ENCODE measurements at regions not wholly inside any gene's neighbourhood (a gene's known extent, or its start where the extent isn't known, plus 50 kb on each side); places are given as distances from the start of the nearest gene placed in this dataset.

DNA sequence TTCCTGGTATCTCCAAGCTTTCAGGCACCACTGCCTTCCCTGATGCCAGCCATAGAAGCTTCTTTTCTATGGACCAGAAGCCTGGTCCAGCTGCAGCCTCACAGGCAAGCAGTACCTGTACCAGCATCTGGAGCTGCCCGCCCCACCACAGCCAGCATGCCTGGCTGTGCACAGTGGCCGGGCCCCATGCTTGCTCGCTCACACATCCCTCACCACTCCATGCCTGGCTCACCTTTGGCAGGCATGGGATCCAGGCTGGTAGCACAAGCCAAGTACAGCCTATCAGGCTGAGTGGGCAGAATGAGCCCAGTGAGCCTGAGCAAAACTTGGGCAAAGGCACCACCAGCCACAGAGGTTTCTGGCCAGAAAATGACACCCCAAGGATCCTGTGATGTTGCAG is 93.4 kb downstream of the TPRA1 start:
- DNase-seq (no peak), ATAC-seq (no peak)
- Histone ChIP-seq H3K27ac (no peak overlapping the region), H3K4me1 (no peaks in the 10 kb centered on the region), H3K27me3 (no peaks in the 10 kb centered on the region), H3K36me3 (no peaks in the 10 kb centered on the region), H3K4me3 (no peak overlapping the region), H3K9me3 (no peaks in the 10 kb centered on the region)
- no CpG with 5 or more reads among the region's 3 CpGs for WGBS (ENCODE audit: insufficient coverage, low coverage, low lambda C conversion rate, missing lambda C conversion rate)
- TF ChIP-seq, protein P1, sequence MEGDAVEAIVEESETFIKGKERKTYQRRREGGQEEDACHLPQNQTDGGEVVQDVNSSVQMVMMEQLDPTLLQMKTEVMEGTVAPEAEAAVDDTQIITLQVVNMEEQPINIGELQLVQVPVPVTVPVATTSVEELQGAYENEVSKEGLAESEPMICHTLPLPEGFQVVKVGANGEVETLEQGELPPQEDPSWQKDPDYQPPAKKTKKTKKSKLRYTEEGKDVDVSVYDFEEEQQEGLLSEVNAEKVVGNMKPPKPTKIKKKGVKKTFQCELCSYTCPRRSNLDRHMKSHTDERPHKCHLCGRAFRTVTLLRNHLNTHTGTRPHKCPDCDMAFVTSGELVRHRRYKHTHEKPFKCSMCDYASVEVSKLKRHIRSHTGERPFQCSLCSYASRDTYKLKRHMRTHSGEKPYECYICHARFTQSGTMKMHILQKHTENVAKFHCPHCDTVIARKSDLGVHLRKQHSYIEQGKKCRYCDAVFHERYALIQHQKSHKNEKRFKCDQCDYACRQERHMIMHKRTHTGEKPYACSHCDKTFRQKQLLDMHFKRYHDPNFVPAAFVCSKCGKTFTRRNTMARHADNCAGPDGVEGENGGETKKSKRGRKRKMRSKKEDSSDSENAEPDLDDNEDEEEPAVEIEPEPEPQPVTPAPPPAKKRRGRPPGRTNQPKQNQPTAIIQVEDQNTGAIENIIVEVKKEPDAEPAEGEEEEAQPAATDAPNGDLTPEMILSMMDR (IDR thresholded peaks at IDR 0.05) = no peak
- no peak for TF ChIP-seq POLR2A (IDR thresholded peaks at IDR 0.05)
- intact Hi-C loops (cut with DNase I) = no loop called here

DNA sequence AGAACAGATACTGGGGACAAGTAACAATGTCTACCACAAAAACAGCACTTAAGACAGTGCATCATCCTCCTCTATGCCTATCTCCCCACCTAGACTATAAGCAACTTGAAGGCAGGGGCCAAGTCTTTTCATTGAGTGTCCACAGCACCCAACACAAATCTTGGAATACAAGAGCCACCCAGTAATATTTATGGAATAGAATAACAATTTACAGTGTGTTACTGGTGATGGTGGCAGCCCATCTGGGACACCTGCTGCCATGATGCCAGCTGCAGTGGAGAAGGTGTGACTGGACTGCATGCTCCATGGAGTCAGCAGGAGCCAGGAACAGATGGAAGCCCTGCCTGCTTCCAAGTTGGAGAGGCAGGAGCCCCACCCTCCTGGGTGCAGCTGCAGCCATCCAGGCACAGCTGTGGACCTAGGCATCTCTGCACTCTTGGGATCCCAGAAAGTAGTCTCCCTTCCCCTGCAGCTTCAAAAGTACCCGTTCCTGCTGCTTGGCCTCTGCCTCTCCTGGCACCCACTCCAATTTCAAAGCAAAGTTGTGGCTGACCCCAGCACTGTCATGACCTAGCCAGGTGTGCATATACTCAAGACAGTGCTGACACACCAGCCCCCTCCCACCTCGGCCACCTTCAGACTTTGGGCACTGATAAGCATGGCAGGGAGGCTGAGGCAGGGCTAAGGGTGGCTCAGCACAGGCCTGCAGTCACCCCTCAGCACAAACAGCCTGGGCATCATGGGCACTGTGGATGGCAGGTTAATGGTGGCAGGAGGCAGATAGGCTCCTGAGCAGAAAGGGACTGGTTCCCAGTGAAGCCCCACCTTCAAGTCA is 94.5 kb downstream of the TPRA1 start:
- 100% methylated on average over 1 of the region's 2 CpGs for WGBS (ENCODE audit: insufficient coverage, low coverage, low lambda C conversion rate, missing lambda C conversion rate)
- no peak for ATAC-seq
- no peak for TF ChIP-seq POLR2A (IDR thresholded peaks at IDR 0.05)
- TF ChIP-seq, protein P1 (IDR thresholded peaks at IDR 0.05) = no peak

DNA sequence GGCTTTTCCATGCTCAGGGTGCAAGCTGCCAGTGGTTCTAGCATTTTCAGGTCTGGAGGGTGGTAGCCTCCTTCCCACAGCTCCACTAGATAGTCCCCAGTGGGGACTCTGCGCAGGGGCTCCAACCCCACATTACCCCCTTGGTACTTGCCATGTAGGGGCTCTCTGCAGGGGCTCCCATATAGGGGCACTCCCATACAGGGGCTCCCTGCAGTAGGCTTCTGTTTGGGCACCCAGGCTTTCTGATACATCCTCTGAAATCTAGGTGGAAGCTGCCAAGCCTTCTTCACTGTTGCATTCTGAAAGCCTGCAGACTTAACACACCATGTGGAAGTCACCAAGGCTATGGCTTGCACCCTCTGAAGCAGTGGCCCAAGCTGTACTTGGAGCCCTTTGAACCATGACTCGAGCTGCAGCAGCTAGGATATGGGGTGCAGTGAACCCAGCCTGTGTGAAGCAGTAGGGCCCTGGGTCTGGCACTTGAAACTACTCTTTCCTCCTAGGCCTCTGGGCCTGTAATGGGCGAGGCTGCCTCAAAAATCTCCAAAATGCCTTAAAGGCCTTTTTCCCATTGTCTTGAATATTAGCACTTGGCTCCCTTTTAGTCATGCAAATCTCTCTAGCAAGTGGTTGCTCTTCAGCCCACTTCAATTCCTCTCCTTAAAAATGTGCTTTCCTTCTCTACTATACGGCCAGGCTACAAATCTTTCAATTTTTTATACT is 96.4 kb downstream of the TPRA1 start:
- 93% methylated on average over 3 of the region's 4 CpGs for WGBS (ENCODE audit: insufficient coverage, low coverage, low lambda C conversion rate, missing lambda C conversion rate)
- Histone ChIP-seq H3K27ac (no peak overlapping the region), H3K4me1 (no peaks in the 10 kb centered on the region), H3K27me3 (no peaks in the 10 kb centered on the region), H3K36me3 (no peaks in the 10 kb centered on the region), H3K4me3 (no peak overlapping the region), H3K9me3 (no peaks in the 10 kb centered on the region)
- no peak for TF ChIP-seq POLR2A (IDR thresholded peaks at IDR 0.05)
- TF ChIP-seq, protein P1 (IDR thresholded peaks at IDR 0.05) = no peak
- DNase-seq (no peak), ATAC-seq (no peak)
- intact Hi-C loops (cut with DNase I) = no loop called here

More for the DNA sequence above, 94.5 kb downstream of the TPRA1 start:
- intact Hi-C loops (cut with DNase I) = no loop called here
- Histone ChIP-seq H3K4me3 (no peak overlapping the region), H3K36me3 (no peaks in the 10 kb centered on the region), H3K4me1 (no peaks in the 10 kb centered on the region), H3K27me3 (no peaks in the 10 kb centered on the region), H3K9me3 (no peaks in the 10 kb centered on the region), H3K27ac (no peak overlapping the region)
- no peak for DNase-seq

DNA sequence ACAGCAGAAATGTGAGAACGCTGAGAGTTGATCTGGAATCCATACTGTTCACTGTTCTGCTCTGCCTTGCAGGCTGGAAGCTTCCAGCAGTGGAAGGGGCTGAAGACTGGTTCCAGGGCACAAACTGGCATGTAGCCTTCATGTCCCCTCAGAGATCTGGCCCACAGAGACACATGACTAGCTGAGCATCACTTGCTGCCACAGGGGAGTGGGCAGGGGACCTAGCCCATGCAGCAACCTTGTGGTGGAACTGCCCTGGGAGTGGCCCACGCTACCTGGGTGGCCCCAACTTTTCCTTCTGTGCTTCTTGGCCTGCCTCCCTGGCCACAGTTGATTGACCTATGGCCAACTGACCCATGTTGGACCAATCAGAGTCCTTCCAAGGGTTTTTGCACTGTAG is 98.1 kb downstream of the TPRA1 start:
- no peaks in the 10 kb centered on the region for H3K9me3 ChIP-seq
- ATAC-seq = no peak
- no peak for DNase-seq
- H3K4me1 ChIP-seq = no peaks in the 10 kb centered on the region
- no peaks in the 10 kb centered on the region for H3K27me3 ChIP-seq
- no peaks in the 10 kb centered on the region for H3K36me3 ChIP-seq
- TF ChIP-seq POLR2A (IDR thresholded peaks at IDR 0.05) = no peak
- TF ChIP-seq, protein P1 (IDR thresholded peaks at IDR 0.05) = no peak
- no peak overlapping the region for H3K27ac ChIP-seq
- H3K4me3 ChIP-seq = no peak overlapping the region
- WGBS (ENCODE audit: insufficient coverage, low coverage, low lambda C conversion rate, missing lambda C conversion rate) = 86% methylated on average over 1 of the region's 2 CpGs
- intact Hi-C loops (cut with DNase I) = no loop called here
